Peyer's patch (tissue), 4 donors: ENCODE measurements at regions not wholly inside any gene's neighbourhood (a gene's known extent, or its start where the extent isn't known, plus 50 kb on each side); places are given as distances from the start of the nearest gene placed in this dataset.

ENCODE experiments used
- DNase-seq, 3 donors: peaks; one replicate each; pipeline ENCODE4 v3.0.0-alpha.2; 2017 to 2019
- H3K27ac ChIP-seq, 4 donors: fragments of 200-600 bp; sonication (generic); one replicate each; pipeline ENCODE4 v1.5.1; 2016 to 2019
- H3K27me3 ChIP-seq, 2 donors: fragments of 200-600 bp; sonication (generic); one replicate each; pipeline ENCODE4 v1.5.1; 2019
- H3K36me3 ChIP-seq, 3 donors: fragments of 200-600 bp; sonication (generic); one replicate each; pipeline ENCODE4 v1.5.1; 2016 to 2019
- H3K4me1 ChIP-seq, 4 donors: fragments of 200-600 bp; sonication (generic); one replicate each; pipeline ENCODE4 v1.5.1; 2016 to 2019
- H3K4me3 ChIP-seq, 4 donors: fragments of 200-600 bp; sonication (generic); 1 replicate in 3 of 4; 2 replicates in 1 of 4; pipeline ENCODE4 v1.5.1; 2016 to 2019; ENCODE audit warnings: mild to moderate bottlenecking in 1 of 4
- H3K9me3 ChIP-seq, 4 donors: fragments of 200-600 bp; sonication (generic); one replicate each; pipeline ENCODE4 v1.5.1; 2016 to 2019; ENCODE audit warnings: mild to moderate bottlenecking in 1 of 4
- CTCF ChIP-seq, 6 experiments: fragments of 450-650 bp in 4 of 6; fragments of 200-600 bp in 2 of 6; sonication (generic) in 1 of 6; IDR thresholded peaks; one replicate each; pipeline ENCODE4 v1.5.1; 2017 to 2019; ENCODE audit warnings: antibody characterized with exemption in 6 of 6, mild to moderate bottlenecking in 3 of 6, moderate library complexity in 1 of 6
- POLR2A ChIP-seq, 2 donors: fragments of 450-650 bp; IDR thresholded peaks; one replicate each; pipeline ENCODE4 v1.5.1; 2017; ENCODE audit warnings: antibody characterized with exemption in 2 of 2, mild to moderate bottlenecking in 2 of 2, moderate library complexity in 2 of 2

DNA sequence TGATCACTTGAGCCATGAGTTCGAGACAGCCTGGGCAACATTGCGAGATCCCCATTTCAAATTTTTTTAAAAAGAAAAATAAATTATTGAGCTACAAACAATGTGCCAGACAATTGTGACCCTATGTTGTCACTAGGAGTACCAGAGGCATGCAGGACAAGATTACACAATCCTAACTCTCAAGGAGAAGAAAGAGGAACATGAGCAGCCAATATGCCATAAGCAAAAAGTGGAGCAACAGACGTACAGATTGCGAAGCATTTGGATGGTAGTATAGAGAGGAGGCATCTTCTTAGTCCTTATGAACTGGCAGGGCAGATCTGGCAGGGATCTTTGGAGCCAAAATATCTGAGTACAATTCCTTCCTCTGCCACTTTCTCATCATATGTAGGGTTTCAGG is 156.4 kb downstream of the OR2B2 start:
- TF ChIP-seq POLR2A (IDR thresholded peaks at IDR 0.05) (no peak), CTCF (IDR thresholded peaks at IDR 0.05) (no peak)
- Histone ChIP-seq H3K36me3 (no peaks in the 10 kb centered on the region), H3K4me3 (no peak overlapping the region), H3K27me3 (no peaks in the 10 kb centered on the region), H3K9me3 (no peaks in the 10 kb centered on the region), H3K27ac (no peak overlapping the region), H3K4me1 (no peaks in the 10 kb centered on the region)
- no peak for DNase-seq

DNA sequence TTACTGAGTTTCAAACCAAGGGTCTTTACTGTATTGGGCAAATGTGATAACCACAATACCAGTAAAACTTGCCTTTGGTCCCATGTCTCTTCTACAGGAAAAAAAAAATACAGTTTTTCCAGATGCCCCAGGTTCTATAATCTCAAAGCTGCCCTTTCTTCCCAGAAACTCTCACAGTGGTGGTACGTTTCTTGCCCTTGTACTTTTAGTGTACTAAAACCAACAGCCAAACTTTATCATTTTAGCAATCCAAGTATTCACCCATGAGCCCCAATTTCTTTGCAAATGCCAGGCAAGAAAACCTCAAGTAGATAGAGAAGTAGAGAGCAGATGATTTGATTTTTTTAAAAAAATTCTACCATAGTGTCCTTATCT is 157.8 kb downstream of the OR2B2 start:
- TF ChIP-seq POLR2A (IDR thresholded peaks at IDR 0.05) (no peak), CTCF (IDR thresholded peaks at IDR 0.05) (no peak)
- H3K27me3 ChIP-seq, result no peaks in the 10 kb centered on the region
- no peaks in the 10 kb centered on the region for H3K9me3 ChIP-seq
- peak overlapping the region in 3 of 4 donors; percentile 3 to 60 (median 26) for H3K4me3 ChIP-seq
- H3K36me3 ChIP-seq, result no peaks in the 10 kb centered on the region
- no peaks in the 10 kb centered on the region for H3K4me1 ChIP-seq
- no peak overlapping the region for H3K27ac ChIP-seq
- no peak for DNase-seq

DNA sequence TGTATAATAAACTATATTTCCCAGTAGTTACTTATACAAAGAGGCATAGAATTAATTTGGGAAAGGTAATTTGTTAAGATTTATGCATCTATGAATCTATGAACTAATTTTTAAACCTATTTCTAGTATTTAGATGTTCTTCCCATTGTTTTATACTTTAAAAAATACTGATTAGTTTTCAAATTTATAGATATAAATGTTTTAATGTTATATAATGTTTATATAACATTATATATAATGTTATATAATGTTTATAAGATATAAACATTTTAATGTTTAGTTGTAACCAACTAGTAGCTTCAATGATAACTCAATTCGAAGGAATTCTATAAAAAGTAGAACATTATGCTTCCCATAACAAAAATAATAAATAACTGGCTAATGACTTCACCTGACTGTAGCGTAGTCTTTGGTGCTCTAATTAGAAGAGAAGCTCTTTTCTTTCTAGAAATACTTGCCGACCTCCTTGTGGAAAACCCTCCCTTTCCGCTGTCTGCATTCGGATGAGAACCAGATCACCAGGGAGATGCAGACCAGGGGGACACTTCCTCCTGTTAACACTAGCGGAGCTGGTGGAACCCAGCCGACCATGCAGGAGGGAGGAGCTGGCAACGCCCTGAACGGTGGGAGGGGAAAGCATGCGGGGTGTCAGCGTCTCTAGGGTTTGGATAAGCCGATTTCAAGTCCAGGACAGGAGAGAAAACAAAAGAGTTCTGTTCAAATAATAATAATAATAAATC is 158.4 kb downstream of the OR2B2 start:
- peak; percentile 65 to 80 (median 72) for DNase-seq
- TF ChIP-seq POLR2A (IDR thresholded peaks at IDR 0.05) (no peak), CTCF (IDR thresholded peaks at IDR 0.05) (peak in 2 of 6 experiments; percentile 3 to 7)
- no peaks in the 10 kb centered on the region for H3K9me3 ChIP-seq
- H3K27me3 ChIP-seq, result no peaks in the 10 kb centered on the region
- no peaks in the 10 kb centered on the region for H3K4me1 ChIP-seq
- H3K36me3 ChIP-seq, result no peaks in the 10 kb centered on the region
- H3K27ac ChIP-seq, result no peak overlapping the region
- H3K4me3 ChIP-seq, result peak overlapping the region; percentile 26 to 64 (median 54)

DNA sequence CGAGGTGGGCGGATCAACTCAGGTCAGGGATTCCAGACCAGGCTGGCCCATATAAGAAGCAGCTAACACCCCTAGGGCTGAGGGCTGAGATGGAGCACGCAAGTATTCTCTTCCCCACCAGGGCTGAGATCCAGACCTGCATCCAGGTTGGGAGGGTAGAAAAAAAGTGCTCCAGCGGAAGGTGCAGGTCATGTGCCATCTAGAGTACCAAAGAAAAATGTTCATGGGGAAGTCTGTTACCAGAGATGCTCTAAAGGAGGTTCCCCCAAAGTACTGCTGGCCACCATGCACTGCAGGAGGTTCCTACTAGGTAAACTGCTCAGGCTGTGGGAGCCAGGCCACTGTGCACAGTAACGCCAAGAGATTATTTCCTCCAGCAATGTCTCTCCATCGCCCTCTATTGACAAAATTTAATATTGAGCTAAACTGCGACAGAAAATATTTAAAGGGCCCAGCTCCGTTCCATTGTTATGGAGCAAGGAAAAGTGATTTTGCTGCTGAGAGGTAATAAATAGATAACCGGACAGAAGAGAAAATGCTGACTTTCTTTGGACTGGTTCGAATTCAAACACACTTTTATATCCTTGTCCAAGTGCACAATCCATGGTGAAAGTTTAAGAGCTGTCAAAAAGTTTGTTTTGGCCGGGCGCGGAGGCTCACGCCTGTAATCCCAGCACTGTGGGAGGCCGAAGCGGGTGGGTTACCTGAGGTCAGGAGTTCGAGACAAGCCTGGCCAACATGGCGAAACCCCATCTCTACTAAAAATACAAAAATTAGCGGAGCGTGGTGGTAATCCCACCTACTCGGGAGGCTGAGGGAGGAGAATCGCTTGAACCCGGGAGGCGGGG is 159.9 kb downstream of the OR2B2 start:
- Histone ChIP-seq H3K4me3 (peak overlapping the region; percentile 47 to 64 (median 59)), H3K36me3 (no peaks in the 10 kb centered on the region), H3K27ac (peak overlapping the region; percentile 78 to 86 (median 80)), H3K4me1 (no peaks in the 10 kb centered on the region), H3K9me3 (no peaks in the 10 kb centered on the region), H3K27me3 (no peaks in the 10 kb centered on the region)
- TF ChIP-seq POLR2A (IDR thresholded peaks at IDR 0.05), result no peak
- peak; percentile 67 to 94 (median 87) for TF ChIP-seq CTCF (IDR thresholded peaks at IDR 0.05)
- peak; percentile 32 to 68 (median 65) for DNase-seq

DNA sequence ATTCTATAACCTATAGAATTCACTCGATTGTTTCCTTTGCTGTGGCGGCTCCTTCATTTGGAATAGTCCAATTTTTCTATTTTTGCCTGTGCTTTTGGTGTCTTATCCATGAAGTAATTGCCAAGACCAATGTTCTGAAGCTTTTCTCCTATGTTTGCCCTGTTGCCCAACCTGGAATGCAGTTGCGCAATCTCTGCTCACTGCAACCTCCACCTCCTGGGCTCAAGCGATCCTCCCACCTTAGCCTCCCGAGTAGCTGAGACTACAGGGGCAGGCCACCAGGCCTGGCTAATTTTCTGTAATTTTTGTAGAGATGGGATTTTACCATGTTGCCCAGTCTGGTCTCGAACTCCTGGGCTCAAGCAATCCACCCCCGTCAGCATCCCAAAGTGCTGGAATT is 163.5 kb downstream of the OR2B2 start:
- Histone ChIP-seq H3K4me1 (no peaks in the 10 kb centered on the region), H3K9me3 (no peaks in the 10 kb centered on the region), H3K36me3 (no peaks in the 10 kb centered on the region), H3K4me3 (no peak overlapping the region), H3K27ac (no peak overlapping the region), H3K27me3 (peaks cover 0 to 4% of the 10 kb centered on the region in 2 donors)
- TF ChIP-seq CTCF (IDR thresholded peaks at IDR 0.05) (no peak), POLR2A (IDR thresholded peaks at IDR 0.05) (no peak)
- DNase-seq, result no peak
